HUES48 (cell line): ENCODE measurements at regions not wholly inside any gene's neighbourhood (a gene's known extent, or its start where the extent isn't known, plus 50 kb on each side); places are given as distances from the start of the nearest gene placed in this dataset.
"Not testable (repeated sequence)": the region's sequence is repeated elsewhere in the genome, so short reads cannot be mapped to it uniquely, and the experiment has no call there.

ENCODE experiments used
- H3K27ac ChIP-seq: one replicate; pipeline ENCODE4 v1.7.0; 2013; ENCODE audit warnings: low read depth, low read length, inconsistent platforms
- H3K27me3 ChIP-seq: 2 replicates; pipeline ENCODE4 v1.6.1; 2013; ENCODE audit warnings: mild to moderate bottlenecking, low read length; ENCODE audit not compliant: control insufficient read depth, insufficient read depth
- H3K36me3 ChIP-seq: 2 replicates; pipeline ENCODE4 v1.6.1; 2013; ENCODE audit warnings: low read length; ENCODE audit not compliant: control insufficient read depth, insufficient read depth
- H3K4me1 ChIP-seq: 2 replicates; pipeline ENCODE4 v1.6.1; 2013; ENCODE audit warnings: mild to moderate bottlenecking, low read length; ENCODE audit not compliant: control insufficient read depth, insufficient read depth
- H3K4me3 ChIP-seq: 2 replicates; pipeline ENCODE4 v1.5.1; 2013; ENCODE audit warnings: mild to moderate bottlenecking, low read depth, low read length
- H3K9ac ChIP-seq: 2 replicates; pipeline ENCODE4 v1.6.1; 2013; ENCODE audit warnings: mild to moderate bottlenecking, low read depth, low read length, moderate library complexity
- H3K9me3 ChIP-seq: 2 replicates; pipeline ENCODE4 v1.6.1; 2013; ENCODE audit warnings: low read length; ENCODE audit not compliant: control insufficient read depth, insufficient read depth

GRCh38 chr4:33725861-33726260 is 2518.5 kb downstream of the ARAP2 start:
- Histone ChIP-seq H3K36me3 (no peaks in the 10 kb centered on the region), H3K9ac (no peak overlapping the region), H3K9me3 (no peaks in the 10 kb centered on the region)

GRCh38 chr4:33737726-33738125 is 2506.6 kb downstream of the ARAP2 start:
- H3K36me3 ChIP-seq, result no peaks in the 10 kb centered on the region
- no peak overlapping the region for H3K4me3 ChIP-seq
- H3K9ac ChIP-seq, result no peak overlapping the region
- H3K9me3 ChIP-seq, result no peaks in the 10 kb centered on the region
- H3K27me3 ChIP-seq, result no peaks in the 10 kb centered on the region
- no peaks in the 10 kb centered on the region for H3K4me1 ChIP-seq
- H3K27ac ChIP-seq, result no peak overlapping the region

More at GRCh38 chr4:33725861-33726260, 2518.5 kb downstream of the ARAP2 start:
- Histone ChIP-seq H3K4me3 (no peak overlapping the region), H3K4me1 (no peaks in the 10 kb centered on the region), H3K27me3 (no peaks in the 10 kb centered on the region), H3K27ac (no peak overlapping the region)

- Histone ChIP-seq H3K9me3 (peaks cover 7% of the 10 kb centered on the region), H3K9ac (no peak overlapping the region), H3K27me3 (no peaks in the 10 kb centered on the region), H3K4me1 (no peaks in the 10 kb centered on the region), H3K27ac (no peak overlapping the region), H3K36me3 (no peaks in the 10 kb centered on the region), H3K4me3 (no peak overlapping the region)
Measured at GRCh38 chr4:33739884-33740632, 2504.3 kb downstream of the ARAP2 start.

GRCh38 chr4:33740871-33741270 is 2503.4 kb downstream of the ARAP2 start:
- not testable (repeated sequence) for H3K9ac ChIP-seq, H3K9me3 ChIP-seq, H3K4me3 ChIP-seq, H3K4me1 ChIP-seq, H3K27ac ChIP-seq, H3K27me3 ChIP-seq, H3K36me3 ChIP-seq

- H3K36me3 ChIP-seq, result no peaks in the 10 kb centered on the region
- no peak overlapping the region for H3K27ac ChIP-seq
- no peaks in the 10 kb centered on the region for H3K4me1 ChIP-seq
- H3K9me3 ChIP-seq, result peaks cover 7% of the 10 kb centered on the region
- H3K4me3 ChIP-seq, result no peak overlapping the region
- no peak overlapping the region for H3K9ac ChIP-seq
- H3K27me3 ChIP-seq, result no peaks in the 10 kb centered on the region
Measured at GRCh38 chr4:33746979-33747378, 2497.3 kb downstream of the ARAP2 start.

- Histone ChIP-seq H3K36me3 (no peaks in the 10 kb centered on the region), H3K4me3 (no peak overlapping the region), H3K27me3 (no peaks in the 10 kb centered on the region), H3K4me1 (no peaks in the 10 kb centered on the region), H3K9me3 (no peaks in the 10 kb centered on the region; the same call in 1 of the 2 replicates), H3K9ac (no peak overlapping the region), H3K27ac (no peak overlapping the region)
Measured at GRCh38 chr4:33751050-33751449, 2493.3 kb downstream of the ARAP2 start.

- no peak overlapping the region for H3K9ac ChIP-seq
- H3K27me3 ChIP-seq, result no peaks in the 10 kb centered on the region
- H3K36me3 ChIP-seq, result no peaks in the 10 kb centered on the region
- no peak overlapping the region for H3K4me3 ChIP-seq
- no peaks in the 10 kb centered on the region for H3K4me1 ChIP-seq
- H3K9me3 ChIP-seq, result no peaks in the 10 kb centered on the region
- H3K27ac ChIP-seq, result no peak overlapping the region
Measured at GRCh38 chr4:33772582-33772981, 2471.7 kb downstream of the ARAP2 start.

- Histone ChIP-seq H3K36me3 (no peaks in the 10 kb centered on the region), H3K9ac (no peak overlapping the region), H3K4me3 (no peak overlapping the region), H3K4me1 (no peaks in the 10 kb centered on the region), H3K9me3 (no peaks in the 10 kb centered on the region), H3K27me3 (no peaks in the 10 kb centered on the region), H3K27ac (no peak overlapping the region)
Measured at GRCh38 chr4:33780952-33781791, 2463.1 kb downstream of the ARAP2 start.

- H3K9ac ChIP-seq, result no peak overlapping the region
- no peaks in the 10 kb centered on the region for H3K4me1 ChIP-seq
Measured at GRCh38 chr4:33785843-33786242, 2458.5 kb downstream of the ARAP2 start.

GRCh38 chr4:33802578-33802977 is 2441.7 kb downstream of the ARAP2 start:
- Histone ChIP-seq H3K27ac (no peak overlapping the region), H3K4me1 (no peaks in the 10 kb centered on the region), H3K36me3 (no peaks in the 10 kb centered on the region), H3K9ac (no peak overlapping the region), H3K9me3 (no peaks in the 10 kb centered on the region), H3K4me3 (no peak overlapping the region), H3K27me3 (no peaks in the 10 kb centered on the region)

More at GRCh38 chr4:33785843-33786242, 2458.5 kb downstream of the ARAP2 start:
- no peak overlapping the region for H3K4me3 ChIP-seq
- H3K27me3 ChIP-seq, result no peaks in the 10 kb centered on the region
- H3K27ac ChIP-seq, result no peak overlapping the region
- H3K36me3 ChIP-seq, result no peaks in the 10 kb centered on the region
- no peaks in the 10 kb centered on the region for H3K9me3 ChIP-seq

GRCh38 chr4:33825685-33826084 is 2418.6 kb downstream of the ARAP2 start:
- no peaks in the 10 kb centered on the region for H3K9me3 ChIP-seq
- no peaks in the 10 kb centered on the region for H3K27me3 ChIP-seq
- no peaks in the 10 kb centered on the region for H3K36me3 ChIP-seq
- no peak overlapping the region for H3K27ac ChIP-seq
- H3K9ac ChIP-seq, result no peak overlapping the region
- no peaks in the 10 kb centered on the region for H3K4me1 ChIP-seq
- no peak overlapping the region for H3K4me3 ChIP-seq
